DMS153 treated with DMSO at 0.1 percent for 48 hours (cell line): ENCODE measurements at regions not wholly inside any gene's neighbourhood (a gene's known extent, or its start where the extent isn't known, plus 50 kb on each side); places are given as distances from the start of the nearest gene placed in this dataset.
"Not testable (repeated sequence)": the region's sequence is repeated elsewhere in the genome, so short reads cannot be mapped to it uniquely, and the experiment has no call there.

Experiments used
- DNase-seq: peaks from one replicate; lab custom pipeline; 2025; ENCODE audit not compliant: unreplicated experiment; lab: John Stamatoyannopoulos, UW

- peak; percentile 28 for DNase-seq
These were observed 119.1 kb downstream of the LRATD1 start for GRCh38 chr2:14751581-14751980.

- DNase-seq = no peak
These were observed 119.8 kb downstream of the LRATD1 start for GRCh38 chr2:14752295-14752694.

DNA sequence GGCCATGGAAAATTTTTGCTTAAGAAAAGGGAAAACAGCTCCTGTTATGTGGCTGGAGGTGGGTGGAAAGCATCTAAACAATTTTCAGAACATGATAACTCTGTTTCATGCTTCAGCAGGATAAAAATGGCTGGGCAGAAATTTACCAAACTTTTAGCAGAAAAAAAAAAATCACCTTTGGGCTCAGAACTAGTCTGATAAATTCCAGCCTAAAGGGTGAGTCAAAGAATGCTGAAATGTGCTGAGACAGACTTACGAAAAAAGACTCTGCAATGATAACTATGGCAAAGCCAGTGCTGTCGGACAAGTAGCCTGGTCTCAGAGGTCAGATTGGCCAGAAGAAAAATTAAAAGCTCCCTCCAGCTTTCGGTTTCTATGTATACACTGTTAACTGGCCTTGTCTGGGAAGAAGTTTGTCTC is 123.6 kb downstream of the LRATD1 start:
- DNase-seq = no peak

DNA sequence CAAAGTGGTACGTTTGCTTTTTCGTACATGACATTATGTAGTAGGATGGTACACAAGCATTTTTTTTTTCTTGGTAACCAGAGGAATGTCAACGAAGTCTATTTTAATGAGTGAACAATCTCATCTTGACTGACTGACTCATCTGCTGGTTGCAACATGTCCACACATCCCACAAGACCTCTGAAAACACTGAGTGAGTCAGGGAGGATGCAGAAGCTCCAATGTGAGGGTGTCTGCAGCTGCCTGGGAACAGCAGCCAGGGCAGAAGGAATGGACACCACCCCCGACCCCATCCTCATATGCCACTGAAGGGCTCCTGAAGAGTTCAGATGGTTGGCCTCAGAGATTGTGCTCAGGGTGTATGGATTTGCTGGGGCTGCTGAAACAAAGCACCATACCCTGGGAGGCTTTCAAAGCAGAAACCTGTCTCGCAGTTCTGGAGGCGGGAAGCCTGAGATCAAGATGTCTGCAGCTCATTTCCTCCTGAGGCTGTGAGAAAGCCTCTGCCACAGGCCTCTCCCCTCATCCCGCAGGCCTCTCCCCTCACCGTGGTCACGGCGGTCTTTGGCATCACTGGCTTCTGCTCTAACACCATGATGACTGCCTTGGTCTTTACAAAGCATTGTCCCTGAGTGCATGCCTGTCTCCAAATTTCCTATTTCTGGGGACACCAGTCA is 124.6 kb downstream of the LRATD1 start:
- no peak for DNase-seq

- no peak for DNase-seq
These were observed 126.6 kb downstream of the LRATD1 start for GRCh38 chr2:14759082-14759481.

- DNase-seq = no peak
These were observed 127.7 kb downstream of the LRATD1 start for GRCh38 chr2:14760169-14760568.

- no peak for DNase-seq
These were observed 128.6 kb downstream of the LRATD1 start for GRCh38 chr2:14761118-14761517.

DNA sequence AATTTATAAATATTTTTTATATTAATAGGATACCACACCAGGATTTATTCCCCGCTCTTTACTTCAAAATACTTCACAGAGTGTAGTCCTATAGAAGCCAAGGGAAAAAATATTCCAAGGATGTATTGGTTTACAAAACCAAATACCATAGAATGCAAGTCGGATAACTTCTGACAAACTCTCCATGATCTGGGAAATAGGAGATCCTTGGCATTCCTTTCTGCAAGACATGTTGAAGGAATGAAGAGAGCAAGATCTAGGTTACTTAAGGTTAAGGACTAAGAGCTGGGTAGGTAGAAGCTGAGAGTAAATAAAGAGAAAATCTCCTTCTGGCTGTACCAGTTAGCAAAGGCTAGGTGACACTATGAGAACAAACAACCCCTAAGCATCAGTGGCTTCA is 141.2 kb downstream of the LRATD1 start:
- no peak for DNase-seq

GRCh38 chr2:14774436-14774968 is 142.0 kb downstream of the LRATD1 start:
- DNase-seq = no peak

DNA sequence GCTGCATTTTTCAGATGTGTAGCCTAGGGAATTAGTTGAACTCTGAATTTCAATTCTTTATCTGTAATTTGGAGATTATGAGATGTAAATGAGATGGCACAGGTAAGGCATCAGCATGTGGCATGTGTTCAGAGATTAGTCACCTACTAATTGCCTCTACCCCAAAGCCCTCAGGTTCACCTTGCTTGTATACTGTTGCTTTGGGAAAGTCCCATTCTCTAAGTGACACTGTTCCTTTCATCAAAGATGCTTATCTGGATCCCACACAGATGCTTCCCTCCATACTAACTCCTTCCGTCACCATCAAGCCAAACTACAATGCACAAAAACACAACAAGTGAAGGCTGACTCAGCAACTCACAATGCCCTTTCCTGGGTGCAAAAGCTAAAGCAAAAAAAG is 143.7 kb downstream of the LRATD1 start:
- no peak for DNase-seq

DNA sequence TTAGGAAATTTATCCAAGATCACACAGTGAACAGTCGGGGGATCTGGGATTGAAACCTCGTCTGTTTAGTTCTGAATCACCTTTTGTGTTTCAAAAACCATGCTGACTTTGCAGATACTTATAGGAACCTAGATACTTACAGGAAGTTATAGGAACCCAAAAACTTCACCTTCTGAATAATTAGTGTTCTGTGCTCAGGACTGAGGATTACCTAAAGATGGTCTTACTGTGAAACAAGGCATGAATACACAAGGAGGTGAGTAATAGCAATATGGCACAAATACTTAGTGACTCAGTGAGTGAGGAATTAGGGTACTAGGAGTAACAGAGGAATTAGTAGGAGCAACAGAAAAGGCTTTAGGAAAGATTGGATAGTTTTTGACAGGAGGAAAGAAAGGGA is 145.5 kb downstream of the LRATD1 start:
- no peak for DNase-seq

- no peak for DNase-seq
These were observed 146.7 kb downstream of the LRATD1 start for GRCh38 chr2:14779252-14779651.

GRCh38 chr2:14781142-14781541 is 148.6 kb downstream of the LRATD1 start:
- peak; percentile 21 for DNase-seq

- not testable (repeated sequence) for DNase-seq
These were observed 156.3 kb downstream of the LRATD1 start for GRCh38 chr2:14788814-14789213.

DNA sequence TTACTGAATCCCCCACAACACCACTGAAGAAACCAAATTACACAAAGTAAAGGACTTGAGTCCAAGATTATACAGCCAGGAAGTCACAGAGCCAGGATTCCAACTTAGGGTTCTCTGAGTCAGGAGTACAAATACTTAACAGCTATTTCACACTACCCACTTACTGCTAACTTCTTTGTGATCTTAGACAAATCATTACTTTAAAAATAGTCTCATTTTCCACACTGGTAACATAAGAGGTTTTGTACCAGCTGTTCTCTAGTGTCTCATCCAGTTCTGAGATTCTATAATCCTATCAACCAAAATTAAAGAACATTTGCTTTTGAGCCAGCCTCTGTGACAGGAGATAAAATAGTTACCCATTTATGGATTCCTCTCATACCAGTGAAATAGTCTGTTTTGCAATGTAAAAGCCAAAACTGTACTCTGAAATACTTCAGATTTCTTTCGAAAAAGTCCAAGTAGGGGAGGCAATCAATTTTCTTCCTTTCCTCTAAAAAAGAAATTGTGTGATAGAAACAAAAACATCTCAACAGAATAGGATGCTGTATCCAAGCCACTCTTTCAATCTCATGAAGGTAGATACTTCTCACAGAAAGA is 157.6 kb downstream of the LRATD1 start:
- no peak for DNase-seq

DNA sequence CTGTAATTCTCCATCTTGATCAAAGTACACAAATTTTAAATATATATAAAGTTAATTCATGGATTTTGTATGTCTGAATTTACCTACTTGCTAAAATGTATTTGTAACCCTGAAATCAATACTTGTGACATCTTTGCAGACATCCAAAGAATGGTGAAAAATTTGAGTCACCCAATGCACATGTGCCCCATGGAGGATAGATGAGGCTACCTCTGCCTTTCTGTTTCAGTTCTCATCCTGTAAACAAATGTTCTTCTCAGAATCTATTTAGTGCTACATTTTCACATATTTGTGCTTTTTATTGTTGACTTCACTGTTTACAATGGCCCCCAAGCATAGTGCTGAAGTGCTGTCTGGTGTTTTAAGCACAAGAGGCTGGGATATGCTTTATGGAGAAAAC is 171.5 kb downstream of the LRATD1 start:
- DNase-seq = no peak

GRCh38 chr2:14804902-14805301 is 172.4 kb downstream of the LRATD1 start:
- no peak for DNase-seq

- DNase-seq = no peak
These were observed 174.1 kb downstream of the LRATD1 start for GRCh38 chr2:14806613-14807012.

- no peak for DNase-seq
These were observed 182.7 kb downstream of the LRATD1 start for GRCh38 chr2:14815201-14815600.

DNA sequence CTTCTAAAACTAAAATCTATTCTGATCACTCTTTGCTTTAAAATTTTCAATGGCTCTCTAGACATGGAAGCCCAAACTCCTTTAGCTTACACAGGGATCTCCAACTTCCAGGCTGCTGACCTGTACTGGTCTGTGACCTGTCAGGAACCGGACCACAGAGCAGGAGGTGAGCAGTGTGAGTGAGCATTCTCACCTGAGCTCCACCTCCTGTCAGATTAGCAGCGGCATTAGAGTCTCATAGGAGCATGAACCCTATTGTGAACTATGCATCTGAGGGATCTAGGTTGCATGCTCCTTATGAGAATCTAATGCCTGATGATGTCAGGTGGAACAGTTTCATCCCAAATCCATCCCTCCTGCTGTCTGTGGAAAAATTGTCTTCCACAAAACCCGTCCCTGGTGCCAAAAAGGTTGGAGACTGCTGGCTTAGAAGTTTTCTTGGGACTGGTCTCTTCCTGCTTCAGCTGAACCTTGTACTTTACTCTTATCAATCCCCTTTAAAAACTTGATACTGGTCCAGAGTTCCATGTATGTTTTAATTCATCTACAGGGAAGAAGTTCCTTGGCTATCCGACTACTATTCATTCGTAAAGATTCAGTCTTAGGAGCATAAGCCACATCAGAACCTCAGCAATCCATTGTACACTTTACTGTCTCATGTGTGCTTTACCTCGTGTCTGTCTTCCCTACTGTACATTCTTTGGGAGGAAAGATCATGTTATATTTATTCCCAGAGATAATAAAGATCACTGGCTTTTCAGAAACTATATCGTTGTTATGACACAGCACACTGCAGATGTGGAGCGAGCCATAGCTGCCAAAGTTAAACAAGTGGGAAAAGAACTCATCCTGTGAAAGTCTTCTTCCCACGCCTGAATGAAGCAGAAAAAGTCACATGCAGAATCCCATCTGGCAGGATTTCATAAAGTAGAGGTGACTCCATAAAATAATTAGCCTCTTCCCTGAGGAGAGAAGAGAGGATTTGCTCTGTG is 183.8 kb downstream of the LRATD1 start:
- no peak for DNase-seq

DNA sequence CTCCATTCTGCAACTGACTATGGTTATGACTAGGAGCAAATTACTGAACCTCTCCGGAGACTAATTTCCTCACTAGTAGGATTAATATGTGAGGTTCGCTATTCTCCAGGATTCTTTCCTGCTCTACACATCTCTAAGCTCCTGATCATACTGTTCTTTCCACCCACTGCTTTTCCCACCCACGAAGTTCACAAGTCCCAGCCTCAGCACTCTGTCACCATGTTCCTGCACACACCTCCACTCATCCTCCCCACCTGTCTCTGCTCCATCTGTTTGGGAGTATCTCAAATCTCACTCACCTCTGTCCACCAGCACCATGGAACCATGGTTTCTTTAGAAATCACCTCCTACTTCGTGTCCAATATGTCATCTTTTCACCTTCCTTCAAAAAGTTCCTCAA is 185.3 kb downstream of the LRATD1 start:
- DNase-seq = no peak

GRCh38 chr2:14826518-14826917 is 194.0 kb downstream of the LRATD1 start:
- DNase-seq = no peak
